ENCODE measurements at regions not wholly inside any gene's neighbourhood (a gene's known extent, or its start where the extent isn't known, plus 50 kb on each side); places are given as distances from the start of the nearest gene placed in this dataset.
"Not testable (repeated sequence)": the region's sequence is repeated elsewhere in the genome, so short reads cannot be mapped to it uniquely, and the experiment has no call there.

GRCh38 chr15:32313446-32314209, 89.5 kb downstream of the GOLGA8K start:
- CTCF ChIA-PET; H3K4me3 ChIP-seq (replicated peaks in 1 of 3; ENCODE audit: insufficient read depth in 1 of 3, low read depth in 1 of 3, low read length in 3 of 3); H3K4me1 ChIP-seq (ENCODE audit: control insufficient read depth, extremely low read depth, insufficient read depth, low read length); FAIRE-seq; H3K9ac ChIP-seq (replicated peaks; ENCODE audit: extremely low read depth, insufficient read depth, low read length); H2AFZ ChIP-seq (ENCODE audit: low read depth, low read length); H3K4me2 ChIP-seq (ENCODE audit: insufficient read depth, low read length); DNase-seq (ENCODE audit: low read depth, low spot score); POLR2A ChIA-PET; H4K20me1 ChIP-seq (replicated peaks; ENCODE audit: control insufficient read depth, extremely low read depth, insufficient read depth, low read length); dilution Hi-C loops (cut with MboI; ENCODE audit: extremely low pct_ligation_motif_present, low sequenced_read_pairs); H3K9me1 ChIP-seq (replicated peaks; ENCODE audit: control insufficient read depth, extremely low read depth, insufficient read depth, low read length); H3K27ac ChIP-seq (ENCODE audit: insufficient read depth, low read depth, low read length); H3K9me3 ChIP-seq (replicated peaks; ENCODE audit: control insufficient read depth, insufficient read depth, low read length); H3K27me3 ChIP-seq (ENCODE audit: control insufficient read depth in 2 of 2, insufficient read depth in 2 of 2, low read length in 2 of 2); intact Hi-C loops (cut with micrococcal nuclease); H3K36me3 ChIP-seq (ENCODE audit: control insufficient read depth in 2 of 2, extremely low read depth in 1 of 2, insufficient read depth in 2 of 2, low read length in 2 of 2); BruUV-seq (replicated peaks); H3K79me2 ChIP-seq (ENCODE audit: control insufficient read depth, insufficient read depth, low read length): not testable (repeated sequence)

- H2AFZ ChIP-seq (ENCODE audit: low read depth, low read length); H3K9me3 ChIP-seq (replicated peaks; ENCODE audit: control insufficient read depth, insufficient read depth, low read length); H3K4me2 ChIP-seq (ENCODE audit: insufficient read depth, low read length); H3K4me3 ChIP-seq (replicated peaks in 1 of 3; ENCODE audit: insufficient read depth in 1 of 3, low read depth in 1 of 3, low read length in 3 of 3); BruUV-seq (replicated peaks); H3K36me3 ChIP-seq (ENCODE audit: control insufficient read depth in 2 of 2, extremely low read depth in 1 of 2, insufficient read depth in 2 of 2, low read length in 2 of 2); H3K27me3 ChIP-seq (ENCODE audit: control insufficient read depth in 2 of 2, insufficient read depth in 2 of 2, low read length in 2 of 2); H3K79me2 ChIP-seq (ENCODE audit: control insufficient read depth, insufficient read depth, low read length); CTCF ChIA-PET; POLR2A ChIA-PET; H4K20me1 ChIP-seq (replicated peaks; ENCODE audit: control insufficient read depth, extremely low read depth, insufficient read depth, low read length); H3K27ac ChIP-seq (ENCODE audit: insufficient read depth, low read depth, low read length); dilution Hi-C loops (cut with MboI; ENCODE audit: extremely low pct_ligation_motif_present, low sequenced_read_pairs); H3K9me1 ChIP-seq (replicated peaks; ENCODE audit: control insufficient read depth, extremely low read depth, insufficient read depth, low read length); H3K9ac ChIP-seq (replicated peaks; ENCODE audit: extremely low read depth, insufficient read depth, low read length); FAIRE-seq; intact Hi-C loops (cut with micrococcal nuclease); H3K4me1 ChIP-seq (ENCODE audit: control insufficient read depth, extremely low read depth, insufficient read depth, low read length); DNase-seq (ENCODE audit: low read depth, low spot score): not testable (repeated sequence)
Measured at GRCh38 chr15:32312721-32313120, 90.4 kb downstream of the GOLGA8K start.

GRCh38 chr15:32307592-32307991, 95.5 kb downstream of the GOLGA8K start:
- H3K9ac ChIP-seq (replicated peaks; ENCODE audit: extremely low read depth, insufficient read depth, low read length); DNase-seq (ENCODE audit: low read depth, low spot score); H3K9me3 ChIP-seq (replicated peaks; ENCODE audit: control insufficient read depth, insufficient read depth, low read length); H2AFZ ChIP-seq (ENCODE audit: low read depth, low read length); POLR2A ChIA-PET; BruUV-seq (replicated peaks); H4K20me1 ChIP-seq (replicated peaks; ENCODE audit: control insufficient read depth, extremely low read depth, insufficient read depth, low read length); H3K4me1 ChIP-seq (ENCODE audit: control insufficient read depth, extremely low read depth, insufficient read depth, low read length); dilution Hi-C loops (cut with MboI; ENCODE audit: extremely low pct_ligation_motif_present, low sequenced_read_pairs); H3K79me2 ChIP-seq (ENCODE audit: control insufficient read depth, insufficient read depth, low read length); H3K9me1 ChIP-seq (replicated peaks; ENCODE audit: control insufficient read depth, extremely low read depth, insufficient read depth, low read length); H3K27me3 ChIP-seq (ENCODE audit: control insufficient read depth in 2 of 2, insufficient read depth in 2 of 2, low read length in 2 of 2); H3K36me3 ChIP-seq (ENCODE audit: control insufficient read depth in 2 of 2, extremely low read depth in 1 of 2, insufficient read depth in 2 of 2, low read length in 2 of 2); H3K4me2 ChIP-seq (ENCODE audit: insufficient read depth, low read length); CTCF ChIA-PET; intact Hi-C loops (cut with micrococcal nuclease); FAIRE-seq; H3K4me3 ChIP-seq (replicated peaks in 1 of 3; ENCODE audit: insufficient read depth in 1 of 3, low read depth in 1 of 3, low read length in 3 of 3); H3K27ac ChIP-seq (ENCODE audit: insufficient read depth, low read depth, low read length): not testable (repeated sequence)

DNA sequence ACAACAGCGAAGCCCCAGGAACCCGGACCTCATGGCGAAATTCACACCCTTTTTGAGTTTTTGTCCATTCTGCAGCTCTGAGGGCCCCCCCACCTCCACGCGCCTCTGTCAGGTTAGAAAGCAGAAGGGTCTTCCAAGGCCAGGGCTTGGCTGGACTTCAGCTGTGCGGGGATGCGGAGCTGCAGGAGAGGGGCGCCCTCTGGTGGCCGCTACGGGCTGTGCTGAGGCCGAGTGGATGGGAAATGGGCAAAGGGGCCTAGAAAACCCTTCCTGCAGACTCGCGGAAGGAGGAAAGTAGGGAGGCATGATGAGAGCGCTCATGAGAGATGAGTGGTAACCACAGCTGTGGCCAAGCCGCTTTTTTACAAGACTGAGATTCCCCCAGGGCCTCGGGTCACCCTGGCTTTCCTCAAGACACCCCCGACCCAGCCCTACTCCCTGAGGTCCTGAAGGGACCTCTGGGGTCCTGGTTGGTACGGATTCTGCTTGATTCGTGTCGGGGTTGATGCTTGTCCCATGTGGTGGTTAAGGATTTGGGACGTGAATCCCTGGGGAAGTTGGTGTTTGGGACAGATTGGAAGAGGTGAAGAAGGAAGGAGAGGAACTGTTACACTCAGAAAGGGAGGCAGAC, 126.8 kb downstream of the GOLGA8K start:
- dilution Hi-C loops (cut with MboI; ENCODE audit: extremely low pct_ligation_motif_present, low sequenced_read_pairs); intact Hi-C loops (cut with micrococcal nuclease); H3K9me3 ChIP-seq (replicated peaks; ENCODE audit: control insufficient read depth, insufficient read depth, low read length); H3K4me2 ChIP-seq (ENCODE audit: insufficient read depth, low read length); H3K4me1 ChIP-seq (ENCODE audit: control insufficient read depth, extremely low read depth, insufficient read depth, low read length); H4K20me1 ChIP-seq (replicated peaks; ENCODE audit: control insufficient read depth, extremely low read depth, insufficient read depth, low read length); H3K9me1 ChIP-seq (replicated peaks; ENCODE audit: control insufficient read depth, extremely low read depth, insufficient read depth, low read length); H3K27ac ChIP-seq (ENCODE audit: insufficient read depth, low read depth, low read length); H3K27me3 ChIP-seq (ENCODE audit: control insufficient read depth in 2 of 2, insufficient read depth in 2 of 2, low read length in 2 of 2); H3K36me3 ChIP-seq (ENCODE audit: control insufficient read depth in 2 of 2, extremely low read depth in 1 of 2, insufficient read depth in 2 of 2, low read length in 2 of 2); H3K9ac ChIP-seq (replicated peaks; ENCODE audit: extremely low read depth, insufficient read depth, low read length); POLR2A ChIA-PET; H2AFZ ChIP-seq (ENCODE audit: low read depth, low read length); DNase-seq (ENCODE audit: low read depth, low spot score); CTCF ChIA-PET; H3K4me3 ChIP-seq (replicated peaks in 1 of 3; ENCODE audit: insufficient read depth in 1 of 3, low read depth in 1 of 3, low read length in 3 of 3); BruUV-seq (replicated peaks); H3K79me2 ChIP-seq (ENCODE audit: control insufficient read depth, insufficient read depth, low read length): not testable (repeated sequence)
- FAIRE-seq, result peak; percentile 95
